HG03108 (cell line): ENCODE measurements at regions not wholly inside any gene's neighbourhood (a gene's known extent, or its start where the extent isn't known, plus 50 kb on each side); places are given as distances from the start of the nearest gene placed in this dataset.
A peak's percentile ranks its signal among the peaks of the same experiment; 100 is the strongest.

ENCODE experiments used
- ATAC-seq: cut with Tn5 transposase; IDR thresholded peaks from one replicate; pipeline ENCODE4 v1.9.1; 2021; ENCODE audit warnings: moderate library complexity; ENCODE audit not compliant: unreplicated experiment

- peak; percentile 49 for ATAC-seq
These were observed 50.0 kb upstream of the SLC19A1 start for GRCh38 chr21:45592208-45592619.

- ATAC-seq: no peak
These were observed 50.4 kb upstream of the SLC19A1 start for GRCh38 chr21:45592626-45593134.

DNA sequence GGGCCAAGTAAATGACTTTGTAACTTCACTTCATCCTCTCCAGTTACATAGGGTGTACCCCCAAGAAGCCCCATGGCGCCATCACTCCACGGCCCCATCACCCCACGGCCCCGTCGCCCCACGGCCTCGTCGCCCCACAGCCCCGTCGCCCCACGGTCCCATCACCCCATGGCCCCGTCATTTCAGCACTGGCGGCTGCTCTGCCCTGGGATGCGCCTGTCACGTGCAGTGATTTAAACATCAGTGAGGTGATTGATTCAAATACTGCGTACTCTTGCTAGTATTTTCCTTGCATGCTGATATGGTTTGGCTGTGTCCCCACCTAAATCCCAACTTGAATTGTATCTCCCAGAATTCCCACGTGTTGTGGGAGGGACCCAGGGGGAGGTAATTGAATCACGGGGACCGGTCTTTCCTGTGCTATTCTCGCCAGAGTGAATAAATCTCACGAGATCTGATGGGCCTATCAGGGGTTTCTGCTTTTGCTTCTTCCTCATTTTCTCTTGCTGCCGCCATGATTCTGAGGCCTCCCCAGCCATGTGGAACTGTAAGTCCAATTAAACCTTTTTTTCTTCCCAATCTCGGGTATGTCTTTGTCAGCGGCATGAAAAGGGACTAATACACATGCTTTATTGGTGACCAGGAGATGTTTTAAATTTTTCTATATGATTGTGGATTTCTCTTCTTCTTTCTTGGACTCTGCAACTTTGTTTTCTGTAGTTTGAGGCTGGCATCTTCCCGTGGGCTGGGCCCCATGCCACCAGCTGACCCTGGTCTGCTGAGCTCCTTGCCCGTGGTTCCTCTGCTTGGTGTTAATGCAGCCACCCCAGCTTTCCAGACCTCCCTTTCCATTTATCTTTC lies 50.1 kb upstream of the PCBP3 start:
- ATAC-seq: no peak
